Activated T-helper 2 cell treated with anti-CD3 and anti-CD28 coated beads, Interferon-gamma antibody, Interleukin-2, Interleukin-4, amounts not matched to agents 10 μg/mL and 5 μg/mL and 100 μg/mL, durations not matched to agents 14 hours and 24 hours and 36 hours (primary cell): ENCODE measurements at regions not wholly inside any gene's neighbourhood (a gene's known extent, or its start where the extent isn't known, plus 50 kb on each side); places are given as distances from the start of the nearest gene placed in this dataset.

Experiments
- DNase-seq: peaks from one replicate; pipeline ENCODE4 v3.0.0; 2021; ENCODE audit warnings: low spot score
- H3K27ac Mint-ChIP-seq: one replicate; pipeline ENCODE4 v1.8.0; 2021; ENCODE audit warnings: mixed read lengths
- H3K27me3 Mint-ChIP-seq: one replicate; pipeline ENCODE4 v1.8.0; 2021; ENCODE audit warnings: low read depth, mixed read lengths
- H3K36me3 Mint-ChIP-seq: one replicate; pipeline ENCODE4 v1.8.0; 2021; ENCODE audit warnings: low read depth, mixed read lengths
- H3K4me1 Mint-ChIP-seq: one replicate; pipeline ENCODE4 v1.8.0; 2021; ENCODE audit warnings: low read depth, mixed read lengths
- H3K4me3 Mint-ChIP-seq: one replicate; pipeline ENCODE4 v1.8.0; 2021; ENCODE audit warnings: low read depth, mild to moderate bottlenecking, moderate library complexity, mixed read lengths
- H3K9me3 Mint-ChIP-seq: one replicate; pipeline ENCODE4 v1.8.0; 2021; ENCODE audit warnings: mixed read lengths
- intact Hi-C: fragments of 100-400 bp; cut with micrococcal nuclease; formaldehyde crosslinking; loops from one replicate; pipeline ENCODE4 v1.15.1; 2023

GRCh38 chr22:47573141-47573540 is 810.7 kb downstream of the TBC1D22A start:
- DNase-seq, result no peak
- H3K4me3 Mint-ChIP-seq, result no peak overlapping the region
- intact Hi-C loops, result no loop called here
- no peaks in the 10 kb centered on the region for H3K4me1 Mint-ChIP-seq
- no peak overlapping the region for H3K27ac Mint-ChIP-seq
- H3K9me3 Mint-ChIP-seq, result no peaks in the 10 kb centered on the region
- H3K27me3 Mint-ChIP-seq, result no peaks in the 10 kb centered on the region
- no peaks in the 10 kb centered on the region for H3K36me3 Mint-ChIP-seq

- H3K36me3 Mint-ChIP-seq, result no peaks in the 10 kb centered on the region
- no peak for DNase-seq
- H3K4me3 Mint-ChIP-seq, result no peak overlapping the region
- H3K4me1 Mint-ChIP-seq, result no peaks in the 10 kb centered on the region
- no peaks in the 10 kb centered on the region for H3K27me3 Mint-ChIP-seq
- H3K9me3 Mint-ChIP-seq, result no peaks in the 10 kb centered on the region
- intact Hi-C loops, result no loop called here
- H3K27ac Mint-ChIP-seq, result no peak overlapping the region
Measured at GRCh38 chr22:47572443-47572842, 810.0 kb downstream of the TBC1D22A start.

GRCh38 chr22:47571616-47572015 is 809.2 kb downstream of the TBC1D22A start:
- no peak for DNase-seq
- Mint-ChIP-seq H3K27ac (no peak overlapping the region), H3K9me3 (no peaks in the 10 kb centered on the region), H3K36me3 (no peaks in the 10 kb centered on the region), H3K4me1 (no peaks in the 10 kb centered on the region), H3K4me3 (no peak overlapping the region), H3K27me3 (no peaks in the 10 kb centered on the region)
- intact Hi-C loops, result no loop called here

- H3K4me3 Mint-ChIP-seq, result no peak overlapping the region
- intact Hi-C loops, result no loop called here
- no peaks in the 10 kb centered on the region for H3K4me1 Mint-ChIP-seq
- DNase-seq, result no peak
- H3K27me3 Mint-ChIP-seq, result no peaks in the 10 kb centered on the region
- no peaks in the 10 kb centered on the region for H3K9me3 Mint-ChIP-seq
- no peak overlapping the region for H3K27ac Mint-ChIP-seq
- H3K36me3 Mint-ChIP-seq, result no peaks in the 10 kb centered on the region
Measured at GRCh38 chr22:47570851-47571250, 808.4 kb downstream of the TBC1D22A start.

GRCh38 chr22:47570300-47570685 is 807.8 kb downstream of the TBC1D22A start:
- Mint-ChIP-seq H3K4me3 (no peak overlapping the region), H3K27me3 (no peaks in the 10 kb centered on the region), H3K4me1 (no peaks in the 10 kb centered on the region), H3K27ac (no peak overlapping the region), H3K36me3 (no peaks in the 10 kb centered on the region), H3K9me3 (no peaks in the 10 kb centered on the region)
- intact Hi-C loops, result no loop called here
- DNase-seq, result no peak

- no peak for DNase-seq
- Mint-ChIP-seq H3K4me3 (no peak overlapping the region), H3K36me3 (no peaks in the 10 kb centered on the region), H3K9me3 (no peaks in the 10 kb centered on the region), H3K27me3 (no peaks in the 10 kb centered on the region), H3K4me1 (no peaks in the 10 kb centered on the region), H3K27ac (no peak overlapping the region)
- intact Hi-C loops, result no loop called here
Measured at GRCh38 chr22:47569389-47570299, 807.2 kb downstream of the TBC1D22A start.

GRCh38 chr22:47568700-47569099 is 806.2 kb downstream of the TBC1D22A start:
- no peaks in the 10 kb centered on the region for H3K27me3 Mint-ChIP-seq
- no peak overlapping the region for H3K4me3 Mint-ChIP-seq
- H3K9me3 Mint-ChIP-seq, result no peaks in the 10 kb centered on the region
- intact Hi-C loops, result no loop called here
- H3K4me1 Mint-ChIP-seq, result no peaks in the 10 kb centered on the region
- H3K36me3 Mint-ChIP-seq, result no peaks in the 10 kb centered on the region
- no peak for DNase-seq
- no peak overlapping the region for H3K27ac Mint-ChIP-seq

- Mint-ChIP-seq H3K4me3 (no peak overlapping the region), H3K9me3 (no peaks in the 10 kb centered on the region), H3K27ac (no peak overlapping the region), H3K27me3 (no peaks in the 10 kb centered on the region), H3K36me3 (no peaks in the 10 kb centered on the region), H3K4me1 (no peaks in the 10 kb centered on the region)
- DNase-seq, result no peak
- intact Hi-C loops, result no loop called here
Measured at GRCh38 chr22:47567126-47568090, 805.0 kb downstream of the TBC1D22A start.

- no peak for DNase-seq
- H3K4me1 Mint-ChIP-seq, result no peaks in the 10 kb centered on the region
- intact Hi-C loops, result no loop called here
- no peaks in the 10 kb centered on the region for H3K9me3 Mint-ChIP-seq
- H3K4me3 Mint-ChIP-seq, result no peak overlapping the region
- H3K27ac Mint-ChIP-seq, result no peak overlapping the region
- no peaks in the 10 kb centered on the region for H3K36me3 Mint-ChIP-seq
- no peaks in the 10 kb centered on the region for H3K27me3 Mint-ChIP-seq
Measured at GRCh38 chr22:47566491-47566890, 804.0 kb downstream of the TBC1D22A start.

- intact Hi-C loops, result no loop called here
- DNase-seq, result no peak
- Mint-ChIP-seq H3K27me3 (no peaks in the 10 kb centered on the region), H3K4me3 (no peak overlapping the region), H3K9me3 (no peaks in the 10 kb centered on the region), H3K36me3 (no peaks in the 10 kb centered on the region), H3K4me1 (no peaks in the 10 kb centered on the region), H3K27ac (no peak overlapping the region)
Measured at GRCh38 chr22:47565607-47566006, 803.2 kb downstream of the TBC1D22A start.

GRCh38 chr22:47564651-47565434 is 802.4 kb downstream of the TBC1D22A start:
- Mint-ChIP-seq H3K4me3 (no peak overlapping the region), H3K27me3 (no peaks in the 10 kb centered on the region), H3K4me1 (no peaks in the 10 kb centered on the region), H3K27ac (no peak overlapping the region), H3K36me3 (no peaks in the 10 kb centered on the region), H3K9me3 (no peaks in the 10 kb centered on the region)
- intact Hi-C loops, result no loop called here
- DNase-seq, result no peak

GRCh38 chr22:47564158-47564450 is 801.7 kb downstream of the TBC1D22A start:
- no peaks in the 10 kb centered on the region for H3K27me3 Mint-ChIP-seq

More at GRCh38 chr22:47564158-47564450, 801.7 kb downstream of the TBC1D22A start:
- no peaks in the 10 kb centered on the region for H3K4me1 Mint-ChIP-seq
- no peak overlapping the region for H3K4me3 Mint-ChIP-seq
- no peak for DNase-seq
- no peak overlapping the region for H3K27ac Mint-ChIP-seq
- no peaks in the 10 kb centered on the region for H3K9me3 Mint-ChIP-seq
- intact Hi-C loops, result no loop called here
- H3K36me3 Mint-ChIP-seq, result no peaks in the 10 kb centered on the region
